ENCODE measurements at regions not wholly inside any gene's neighbourhood (a gene's known extent, or its start where the extent isn't known, plus 50 kb on each side); places are given as distances from the start of the nearest gene placed in this dataset.
A peak's percentile ranks its signal among the peaks of the same experiment; 100 is the strongest.

DNA sequence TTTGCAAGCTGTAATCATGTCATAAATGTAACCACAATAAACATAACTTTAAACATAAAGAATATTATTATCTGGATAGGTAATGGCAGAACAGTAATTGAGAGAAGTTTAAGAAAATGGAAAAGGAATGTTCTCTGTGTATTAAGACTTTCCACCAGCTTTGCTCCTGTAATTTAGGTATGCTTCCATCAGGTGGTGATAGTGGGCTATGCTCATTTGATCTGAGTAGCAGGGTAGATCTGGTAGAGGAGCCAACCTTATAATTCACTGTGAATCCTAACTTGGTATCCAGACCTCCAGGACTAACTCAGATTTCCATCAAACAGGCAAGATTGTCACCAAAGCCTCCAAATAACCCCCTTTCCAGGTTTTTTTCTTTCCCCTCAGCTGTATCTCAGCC lies 137.9 kb upstream of the ZKSCAN2 start:
- TF ChIP-seq, protein P1, sequence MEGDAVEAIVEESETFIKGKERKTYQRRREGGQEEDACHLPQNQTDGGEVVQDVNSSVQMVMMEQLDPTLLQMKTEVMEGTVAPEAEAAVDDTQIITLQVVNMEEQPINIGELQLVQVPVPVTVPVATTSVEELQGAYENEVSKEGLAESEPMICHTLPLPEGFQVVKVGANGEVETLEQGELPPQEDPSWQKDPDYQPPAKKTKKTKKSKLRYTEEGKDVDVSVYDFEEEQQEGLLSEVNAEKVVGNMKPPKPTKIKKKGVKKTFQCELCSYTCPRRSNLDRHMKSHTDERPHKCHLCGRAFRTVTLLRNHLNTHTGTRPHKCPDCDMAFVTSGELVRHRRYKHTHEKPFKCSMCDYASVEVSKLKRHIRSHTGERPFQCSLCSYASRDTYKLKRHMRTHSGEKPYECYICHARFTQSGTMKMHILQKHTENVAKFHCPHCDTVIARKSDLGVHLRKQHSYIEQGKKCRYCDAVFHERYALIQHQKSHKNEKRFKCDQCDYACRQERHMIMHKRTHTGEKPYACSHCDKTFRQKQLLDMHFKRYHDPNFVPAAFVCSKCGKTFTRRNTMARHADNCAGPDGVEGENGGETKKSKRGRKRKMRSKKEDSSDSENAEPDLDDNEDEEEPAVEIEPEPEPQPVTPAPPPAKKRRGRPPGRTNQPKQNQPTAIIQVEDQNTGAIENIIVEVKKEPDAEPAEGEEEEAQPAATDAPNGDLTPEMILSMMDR (IDR thresholded peaks at IDR 0.05 in 2 of 3, conservative IDR thresholded peaks at IDR 0.05 in 1 of 3; ENCODE audit: borderline replicate concordance in 1 of 3, insufficient read depth in 1 of 3, low read depth in 2 of 3, low read length in 2 of 3), result peak in 2 of 3 experiments; percentile 36 to 44; a peak in 4 of 6 replicates
- TF ChIP-seq SP1 (IDR thresholded peaks at IDR 0.05; ENCODE audit: low read depth) (no peak), EGR1 (IDR thresholded peaks at IDR 0.05; ENCODE audit: low read depth) (no peak), CBX3 (IDR thresholded peaks at IDR 0.05; ENCODE audit: low read depth) (no peak), EZH2 (IDR thresholded peaks at IDR 0.05) (no peak), EZH2phosphoT487 (IDR thresholded peaks at IDR 0.05; ENCODE audit: borderline replicate concordance) (no peak), CEBPB (IDR thresholded peaks at IDR 0.05; ENCODE audit: low read depth) (no peak), TCF7L2 (IDR thresholded peaks at IDR 0.05; ENCODE audit: borderline replicate concordance, extremely low read depth, insufficient read depth, insufficient read length) (no peak), POLR2A (IDR thresholded peaks at IDR 0.05; ENCODE audit: borderline replicate concordance, extremely low read depth, insufficient read depth, insufficient read length) (no peak), JUND (IDR thresholded peaks at IDR 0.05) (no peak)
- TF ChIP-seq, protein P2, sequence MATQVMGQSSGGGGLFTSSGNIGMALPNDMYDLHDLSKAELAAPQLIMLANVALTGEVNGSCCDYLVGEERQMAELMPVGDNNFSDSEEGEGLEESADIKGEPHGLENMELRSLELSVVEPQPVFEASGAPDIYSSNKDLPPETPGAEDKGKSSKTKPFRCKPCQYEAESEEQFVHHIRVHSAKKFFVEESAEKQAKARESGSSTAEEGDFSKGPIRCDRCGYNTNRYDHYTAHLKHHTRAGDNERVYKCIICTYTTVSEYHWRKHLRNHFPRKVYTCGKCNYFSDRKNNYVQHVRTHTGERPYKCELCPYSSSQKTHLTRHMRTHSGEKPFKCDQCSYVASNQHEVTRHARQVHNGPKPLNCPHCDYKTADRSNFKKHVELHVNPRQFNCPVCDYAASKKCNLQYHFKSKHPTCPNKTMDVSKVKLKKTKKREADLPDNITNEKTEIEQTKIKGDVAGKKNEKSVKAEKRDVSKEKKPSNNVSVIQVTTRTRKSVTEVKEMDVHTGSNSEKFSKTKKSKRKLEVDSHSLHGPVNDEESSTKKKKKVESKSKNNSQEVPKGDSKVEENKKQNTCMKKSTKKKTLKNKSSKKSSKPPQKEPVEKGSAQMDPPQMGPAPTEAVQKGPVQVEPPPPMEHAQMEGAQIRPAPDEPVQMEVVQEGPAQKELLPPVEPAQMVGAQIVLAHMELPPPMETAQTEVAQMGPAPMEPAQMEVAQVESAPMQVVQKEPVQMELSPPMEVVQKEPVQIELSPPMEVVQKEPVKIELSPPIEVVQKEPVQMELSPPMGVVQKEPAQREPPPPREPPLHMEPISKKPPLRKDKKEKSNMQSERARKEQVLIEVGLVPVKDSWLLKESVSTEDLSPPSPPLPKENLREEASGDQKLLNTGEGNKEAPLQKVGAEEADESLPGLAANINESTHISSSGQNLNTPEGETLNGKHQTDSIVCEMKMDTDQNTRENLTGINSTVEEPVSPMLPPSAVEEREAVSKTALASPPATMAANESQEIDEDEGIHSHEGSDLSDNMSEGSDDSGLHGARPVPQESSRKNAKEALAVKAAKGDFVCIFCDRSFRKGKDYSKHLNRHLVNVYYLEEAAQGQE (IDR thresholded peaks at IDR 0.05; ENCODE audit: low read depth), result no peak
- TF ChIP-seq, protein P3, sequence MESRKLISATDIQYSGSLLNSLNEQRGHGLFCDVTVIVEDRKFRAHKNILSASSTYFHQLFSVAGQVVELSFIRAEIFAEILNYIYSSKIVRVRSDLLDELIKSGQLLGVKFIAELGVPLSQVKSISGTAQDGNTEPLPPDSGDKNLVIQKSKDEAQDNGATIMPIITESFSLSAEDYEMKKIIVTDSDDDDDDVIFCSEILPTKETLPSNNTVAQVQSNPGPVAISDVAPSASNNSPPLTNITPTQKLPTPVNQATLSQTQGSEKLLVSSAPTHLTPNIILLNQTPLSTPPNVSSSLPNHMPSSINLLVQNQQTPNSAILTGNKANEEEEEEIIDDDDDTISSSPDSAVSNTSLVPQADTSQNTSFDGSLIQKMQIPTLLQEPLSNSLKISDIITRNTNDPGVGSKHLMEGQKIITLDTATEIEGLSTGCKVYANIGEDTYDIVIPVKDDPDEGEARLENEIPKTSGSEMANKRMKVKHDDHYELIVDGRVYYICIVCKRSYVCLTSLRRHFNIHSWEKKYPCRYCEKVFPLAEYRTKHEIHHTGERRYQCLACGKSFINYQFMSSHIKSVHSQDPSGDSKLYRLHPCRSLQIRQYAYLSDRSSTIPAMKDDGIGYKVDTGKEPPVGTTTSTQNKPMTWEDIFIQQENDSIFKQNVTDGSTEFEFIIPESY (IDR thresholded peaks at IDR 0.05; ENCODE audit: extremely low read depth, insufficient replicate concordance, low read length), result no peak

All from HCT116 (cell line).